SKM-1 (cell line): ENCODE measurements at regions not wholly inside any gene's neighbourhood (a gene's known extent, or its start where the extent isn't known, plus 50 kb on each side); places are given as distances from the start of the nearest gene placed in this dataset.

ENCODE experiments used
- DNase-seq: peaks from one replicate; lab custom pipeline; 2025; ENCODE audit not compliant: unreplicated experiment; lab: John Stamatoyannopoulos, UW

DNA sequence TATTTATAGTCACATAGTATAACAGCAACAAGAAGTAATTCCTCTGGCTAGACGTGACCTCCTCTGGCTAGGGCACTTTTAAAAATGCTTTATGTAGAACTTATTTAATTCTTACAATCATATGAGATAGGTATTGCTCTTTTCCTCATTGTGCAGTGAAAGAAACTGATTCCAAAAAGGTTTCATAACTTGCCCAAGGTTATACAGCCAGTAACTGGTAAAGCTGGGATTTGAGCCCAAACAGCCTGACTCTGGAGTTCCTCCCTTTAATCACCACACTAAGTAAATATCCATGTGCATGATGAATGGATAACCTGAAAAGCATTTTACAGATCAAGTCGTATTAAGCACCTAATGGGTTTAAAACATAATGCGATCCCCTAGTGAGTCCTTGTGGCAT is 214.6 kb downstream of the PRL start:
- no peak for DNase-seq

GRCh38 chr6:22083119-22083518 is 213.7 kb downstream of the PRL start:
- no peak for DNase-seq

GRCh38 chr6:22087960-22088706 is 208.7 kb downstream of the PRL start:
- DNase-seq, result no peak

- no peak for DNase-seq
These were observed 205.3 kb downstream of the PRL start for GRCh38 chr6:22091424-22091948.

DNA sequence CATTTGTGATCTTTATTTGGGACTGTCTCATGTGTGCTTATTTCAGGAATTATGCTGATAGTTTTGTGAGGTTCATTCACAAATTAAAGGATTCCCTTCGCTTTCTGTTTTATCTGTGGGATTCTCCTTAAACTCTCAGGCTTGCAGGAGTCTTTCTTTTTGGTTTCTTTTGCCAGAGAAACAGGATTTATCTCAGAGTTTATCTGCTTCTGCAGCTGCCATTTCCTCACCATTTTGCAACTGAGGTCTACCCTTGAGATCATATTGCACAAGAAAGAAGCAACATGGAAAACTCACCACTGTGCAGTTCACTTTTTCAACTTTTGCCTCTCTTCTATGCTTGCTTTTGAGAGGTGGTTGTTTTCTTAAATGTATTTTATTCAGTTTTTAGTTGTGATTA is 201.0 kb downstream of the PRL start:
- DNase-seq, result peak; percentile 45

DNA sequence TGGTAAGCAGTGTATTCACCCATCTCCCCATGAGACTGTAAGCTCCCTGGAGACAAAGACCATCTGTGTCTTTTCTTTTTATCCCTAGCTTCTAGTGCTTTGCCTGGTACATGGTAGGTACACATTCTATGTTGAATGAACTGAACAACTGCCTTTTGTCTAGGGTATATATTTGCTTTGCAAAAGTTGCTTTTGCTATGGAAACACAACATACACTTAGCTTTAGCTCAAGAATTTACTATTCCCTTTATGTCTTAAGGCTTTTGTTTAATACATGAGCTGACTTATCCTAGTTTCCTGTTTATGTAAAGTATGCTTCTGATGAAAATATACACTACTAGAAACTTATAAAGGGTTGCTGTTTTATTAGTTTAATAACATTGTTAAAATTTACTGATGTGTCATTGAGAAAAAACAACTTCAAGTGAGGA is 198.2 kb downstream of the PRL start:
- no peak for DNase-seq

DNA sequence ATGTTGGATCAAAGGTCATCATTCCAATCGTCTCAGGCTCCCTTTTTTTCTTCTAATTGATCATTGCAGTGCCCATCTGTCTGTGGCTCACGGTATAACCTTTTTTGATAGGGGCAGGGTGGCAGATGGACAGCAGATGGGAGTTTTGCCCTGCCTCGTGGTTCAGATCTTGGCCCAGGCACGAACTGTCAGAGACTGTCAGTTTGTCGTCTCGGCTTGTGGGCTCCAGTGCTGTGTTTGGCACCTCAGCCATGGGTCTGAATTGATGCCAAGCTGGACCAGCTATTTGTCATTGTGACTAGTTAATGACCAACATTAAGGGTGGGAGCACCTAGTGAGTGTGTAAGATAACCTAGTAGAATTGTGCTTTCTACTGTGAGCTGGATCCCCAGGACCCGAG is 197.6 kb downstream of the PRL start:
- no peak for DNase-seq

GRCh38 chr6:22099923-22100322 is 196.9 kb downstream of the PRL start:
- DNase-seq, result no peak

GRCh38 chr6:22101163-22101562 is 195.7 kb downstream of the PRL start:
- no peak for DNase-seq

- DNase-seq, result no peak
These were observed 194.2 kb downstream of the PRL start for GRCh38 chr6:22102671-22103070.

DNA sequence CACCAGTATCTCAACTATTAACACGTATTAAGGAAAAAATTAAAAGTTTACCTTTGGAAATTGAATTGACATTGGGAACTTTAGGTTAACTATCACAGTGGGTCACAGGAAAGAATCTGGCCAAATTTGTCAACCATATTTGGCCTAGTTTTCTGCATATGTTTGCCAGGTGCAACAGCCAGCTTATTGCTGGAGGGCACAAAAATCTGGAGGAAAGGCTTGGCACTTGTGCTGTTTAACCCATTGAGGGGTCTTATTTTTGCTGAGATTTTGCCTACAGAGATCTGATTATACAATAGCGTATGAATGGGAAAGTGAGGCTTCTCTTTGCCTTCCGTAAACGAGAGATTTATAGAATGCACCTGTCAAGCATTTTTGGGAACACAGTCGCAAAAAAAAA is 190.4 kb downstream of the PRL start:
- no peak for DNase-seq

DNA sequence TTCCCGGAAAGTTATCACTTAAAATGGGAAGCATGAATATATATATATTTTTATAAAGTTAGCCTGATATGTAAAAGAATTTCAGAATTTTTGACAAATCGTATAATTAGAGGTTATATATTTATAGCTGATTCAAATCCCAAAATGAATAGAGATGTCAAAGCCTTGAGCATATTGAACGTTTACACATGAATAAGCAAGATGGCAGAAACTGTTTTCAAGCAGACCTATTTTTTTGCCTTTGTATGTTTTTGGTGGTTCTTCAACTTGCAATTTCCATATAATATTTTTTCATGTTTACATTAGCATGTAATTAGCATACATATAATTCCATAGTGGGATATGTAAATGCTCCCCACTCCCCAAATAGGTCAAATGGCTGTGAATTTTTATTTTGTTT is 189.9 kb downstream of the PRL start:
- no peak for DNase-seq

DNA sequence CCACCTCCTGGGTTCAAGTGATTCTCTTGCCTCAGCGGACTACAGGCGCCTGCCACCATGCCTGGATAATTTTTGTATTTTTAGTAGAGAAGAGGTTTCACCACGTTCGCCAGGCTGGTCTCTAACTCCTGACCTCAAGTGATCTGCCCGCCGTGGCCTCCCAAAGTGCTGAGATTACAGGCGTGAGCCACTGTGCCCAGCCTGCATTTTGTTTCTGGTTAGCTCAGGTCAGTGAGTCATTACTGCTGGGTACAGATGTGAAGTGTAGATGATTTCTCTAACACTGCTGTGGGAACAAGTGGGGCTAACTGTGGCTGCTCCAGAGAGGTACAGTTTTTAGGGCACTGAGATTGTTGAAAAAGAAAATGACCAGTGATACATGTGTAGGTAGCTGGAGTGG is 188.6 kb downstream of the PRL start:
- no peak for DNase-seq

DNA sequence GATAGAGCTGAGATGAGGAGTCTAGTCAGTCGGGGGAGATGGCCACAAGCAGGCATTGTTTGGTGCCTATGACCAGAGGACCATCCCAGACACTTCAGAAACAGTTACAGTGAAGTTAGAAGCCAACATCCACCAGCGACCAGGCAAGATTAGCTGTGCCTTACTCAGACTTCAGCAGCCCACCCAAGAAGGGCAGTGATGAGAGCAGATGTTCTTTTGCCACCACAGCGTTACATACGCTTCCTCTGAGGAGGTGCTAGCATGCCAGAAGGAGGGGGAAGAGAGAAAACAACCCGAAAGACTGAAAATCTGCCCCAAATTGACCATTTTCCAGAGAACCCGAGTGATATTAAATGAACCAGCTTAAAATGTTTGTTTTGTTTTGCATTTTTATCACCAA is 186.8 kb downstream of the PRL start:
- no peak for DNase-seq

DNA sequence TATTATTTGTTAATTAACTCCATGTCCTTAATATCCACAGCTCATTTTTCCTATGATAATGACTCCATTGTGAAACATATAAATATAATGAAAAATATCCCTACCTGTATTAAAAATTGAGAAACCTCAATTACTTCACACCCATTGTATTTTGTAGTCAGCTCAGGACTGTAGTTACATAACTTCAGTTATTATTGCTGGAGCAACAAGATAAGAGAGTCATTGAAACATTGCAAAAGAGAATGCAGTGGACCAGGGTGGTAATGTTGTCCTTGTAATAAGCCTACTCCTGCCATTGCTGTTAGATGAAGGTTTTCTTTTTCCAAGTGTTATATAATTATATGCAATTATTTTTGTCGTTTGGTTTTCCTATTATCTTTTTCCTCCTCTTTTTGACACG is 184.4 kb downstream of the PRL start:
- peak; percentile 15 for DNase-seq

- peak; percentile 4 for DNase-seq
These were observed 183.6 kb downstream of the PRL start for GRCh38 chr6:22113026-22113766.

- DNase-seq, result no peak
These were observed 181.3 kb downstream of the PRL start for GRCh38 chr6:22115559-22115958.

GRCh38 chr6:22117631-22118030 is 179.2 kb downstream of the PRL start:
- no peak for DNase-seq

DNA sequence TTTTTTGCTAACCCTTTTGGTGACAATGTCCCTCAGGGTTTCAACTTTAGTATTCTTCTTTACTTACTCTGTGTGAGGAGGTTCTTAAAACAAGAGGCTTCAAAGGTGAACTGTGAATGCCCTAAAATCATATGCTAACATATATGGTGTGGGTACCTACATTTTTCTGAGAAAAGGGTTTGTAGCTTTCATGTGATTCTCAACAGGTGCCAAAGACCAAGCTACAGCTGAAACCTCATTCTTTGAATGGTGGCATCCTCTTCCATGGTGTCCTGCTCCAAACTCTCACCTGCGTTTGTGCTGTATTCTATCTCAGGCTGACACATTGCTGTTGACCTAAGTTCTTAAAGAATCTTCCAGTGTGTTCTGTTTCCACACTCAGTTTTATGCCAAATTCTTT is 177.3 kb downstream of the PRL start:
- DNase-seq, result no peak

DNA sequence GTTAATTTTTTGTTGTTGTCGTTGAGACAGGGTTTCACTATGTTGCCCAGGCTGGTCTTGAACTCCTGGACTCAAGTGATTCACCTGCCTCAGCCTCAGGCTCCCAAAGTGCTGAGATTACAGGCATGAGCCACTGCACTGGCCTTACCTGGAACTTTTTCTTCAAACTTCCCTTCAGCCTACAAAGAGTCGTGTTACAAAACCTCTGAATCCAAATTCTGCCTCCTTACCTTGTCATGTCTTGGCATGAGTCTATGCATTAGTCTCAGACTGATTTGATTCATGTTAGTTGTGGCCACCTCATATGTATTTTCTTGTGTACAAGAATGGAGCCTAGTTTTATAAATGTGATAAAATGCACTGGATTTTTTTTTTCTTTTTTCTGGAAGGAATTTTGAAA is 172.1 kb downstream of the PRL start:
- no peak for DNase-seq

GRCh38 chr6:22126910-22127309 is 169.9 kb downstream of the PRL start:
- DNase-seq, result no peak

- DNase-seq, result no peak
These were observed 167.1 kb downstream of the PRL start for GRCh38 chr6:22129751-22130150.
